Inflammatory macrophage treated with lipopolysaccharide for 1 hour (primary cell): ENCODE measurements at regions not wholly inside any gene's neighbourhood (a gene's known extent, or its start where the extent isn't known, plus 50 kb on each side); places are given as distances from the start of the nearest gene placed in this dataset.

Experiments used
- DNase-seq, 2 donors: peaks; one replicate each; pipeline ENCODE4 v3.0.0-alpha.2; 2020 to 2022

GRCh38 chr5:74041913-74042312 lies 415.9 kb downstream of the ARHGEF28 start:
- DNase-seq: no peak

- no peak for DNase-seq
Measured at GRCh38 chr5:74040811-74041491, 415.0 kb downstream of the ARHGEF28 start.

- no peak for DNase-seq
Measured at GRCh38 chr5:74040065-74040551, 414.1 kb downstream of the ARHGEF28 start.

GRCh38 chr5:74037321-74037720 lies 411.3 kb downstream of the ARHGEF28 start:
- DNase-seq: peak; percentile 23 to 42

GRCh38 chr5:74035521-74035937 lies 409.5 kb downstream of the ARHGEF28 start:
- peak; percentile 60 for DNase-seq

GRCh38 chr5:74034733-74035132 lies 408.7 kb downstream of the ARHGEF28 start:
- no peak for DNase-seq

GRCh38 chr5:74032617-74033016 lies 406.6 kb downstream of the ARHGEF28 start:
- DNase-seq: no peak

- no peak for DNase-seq
Measured at GRCh38 chr5:74031536-74031935, 405.5 kb downstream of the ARHGEF28 start.

- DNase-seq: no peak
Measured at GRCh38 chr5:74030821-74031220, 404.8 kb downstream of the ARHGEF28 start.

- DNase-seq: no peak
Measured at GRCh38 chr5:74030371-74030770, 404.4 kb downstream of the ARHGEF28 start.

GRCh38 chr5:74028976-74029375 lies 403.0 kb downstream of the ARHGEF28 start:
- no peak for DNase-seq

GRCh38 chr5:74028406-74028805 lies 402.4 kb downstream of the ARHGEF28 start:
- no peak for DNase-seq

- DNase-seq: no peak
Measured at GRCh38 chr5:74027732-74028338, 401.8 kb downstream of the ARHGEF28 start.

- DNase-seq: no peak
Measured at GRCh38 chr5:74026310-74026709, 400.3 kb downstream of the ARHGEF28 start.

- no peak for DNase-seq
Measured at GRCh38 chr5:74021126-74021525, 395.1 kb downstream of the ARHGEF28 start.

GRCh38 chr5:74020503-74020902 lies 394.5 kb downstream of the ARHGEF28 start:
- DNase-seq: no peak

GRCh38 chr5:74019923-74020322 lies 393.9 kb downstream of the ARHGEF28 start:
- no peak for DNase-seq

- no peak for DNase-seq
Measured at GRCh38 chr5:74017786-74018211, 391.8 kb downstream of the ARHGEF28 start.

GRCh38 chr5:74017112-74017511 lies 391.1 kb downstream of the ARHGEF28 start:
- peak in 1 of 2 donors; percentile 20 for DNase-seq

GRCh38 chr5:74016373-74016772 lies 390.4 kb downstream of the ARHGEF28 start:
- no peak for DNase-seq

- DNase-seq: no peak
Measured at GRCh38 chr5:74015716-74016115, 389.7 kb downstream of the ARHGEF28 start.

- no peak for DNase-seq
Measured at GRCh38 chr5:74013222-74013621, 387.2 kb downstream of the ARHGEF28 start.

GRCh38 chr5:74009502-74009901 lies 383.5 kb downstream of the ARHGEF28 start:
- no peak for DNase-seq

- no peak for DNase-seq
Measured at GRCh38 chr5:74007193-74007592, 381.2 kb downstream of the ARHGEF28 start.

GRCh38 chr5:73999297-73999696 lies 373.3 kb downstream of the ARHGEF28 start:
- no peak for DNase-seq
